ENCODE measurements at regions not wholly inside any gene's neighbourhood (a gene's known extent, or its start where the extent isn't known, plus 50 kb on each side); places are given as distances from the start of the nearest gene placed in this dataset.

GRCh38 chr10:83222832-83223742 is 916.2 kb upstream of the GHITM start:
- TF ChIP-seq POLR2AphosphoS5 (IDR thresholded peaks at IDR 0.05; ENCODE audit: insufficient read depth in 1 of 2, low read depth in 1 of 2) (no peak), CTCF (IDR thresholded peaks at IDR 0.05) (no peak), POLR2A (IDR thresholded peaks at IDR 0.05) (no peak)

All from vagina (tissue), 2 donors.